ENCODE measurements at regions not wholly inside any gene's neighbourhood (a gene's known extent, or its start where the extent isn't known, plus 50 kb on each side); places are given as distances from the start of the nearest gene placed in this dataset.

DNA sequence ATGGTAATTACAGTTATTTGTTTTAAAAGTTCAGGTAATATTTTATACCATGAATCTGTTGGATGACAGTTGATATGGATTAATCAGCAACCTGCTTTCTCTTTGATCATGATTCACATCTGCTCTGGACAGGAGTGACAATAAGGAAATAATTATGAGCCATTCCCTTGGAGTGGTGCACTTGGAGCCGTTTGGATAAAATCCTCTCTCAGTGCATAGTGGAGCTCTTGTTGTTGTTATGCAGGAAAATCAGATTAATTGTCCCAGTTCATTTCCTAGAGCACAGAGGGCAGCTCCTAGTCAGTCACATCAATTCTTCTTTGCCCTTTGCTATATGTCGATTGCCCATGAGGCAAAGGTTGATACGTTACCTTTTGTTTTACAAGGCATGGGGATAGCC is 668.3 kb upstream of the NR3C2 start:
- Histone ChIP-seq H3K9me3 (ENCODE audit: insufficient read depth in 2 of 2, low read depth in 1 of 2, low read length in 1 of 2) (no peaks in the 10 kb centered on the region), H4K5ac (ENCODE audit: insufficient read length, low read depth, low read length) (no peak overlapping the region), H3K9ac (replicated peaks in 1 of 4; ENCODE audit: extremely low read depth in 1 of 4, low read depth in 3 of 4, low read length in 3 of 4) (no peak overlapping the region), H2BK15ac (ENCODE audit: low read length) (no peak overlapping the region), H3K4me2 (ENCODE audit: insufficient read depth in 1 of 2, low read depth in 2 of 2, low read length in 2 of 2) (no peak overlapping the region), H4K91ac (replicated peaks; ENCODE audit: insufficient read length, low read length) (no peak overlapping the region), H3K79me2 (ENCODE audit: control insufficient read depth in 1 of 2, insufficient read depth in 2 of 2, low read length in 2 of 2) (no peaks in the 10 kb centered on the region), H3K18ac (ENCODE audit: extremely low read depth, low read length) (no peak overlapping the region), H3K4me3 (ENCODE audit: extremely low read depth in 1 of 4, insufficient read depth in 2 of 4, low read depth in 3 of 4, low read length in 4 of 4) (no peak overlapping the region), H2BK12ac (ENCODE audit: low read depth, low read length) (no peak overlapping the region), H3K79me1 (ENCODE audit: low read depth, low read length) (no peaks in the 10 kb centered on the region), H3K14ac (ENCODE audit: insufficient read length) (no peak overlapping the region), H2AFZ (ENCODE audit: low read length) (peak overlapping the region; percentile 61; the same call in 1 of the 2 replicates), H2BK120ac (replicated peaks; ENCODE audit: low read depth, low read length) (no peak overlapping the region), H4K8ac (ENCODE audit: extremely low read depth, insufficient read depth, low read length) (no peak overlapping the region), H3K4ac (replicated peaks; ENCODE audit: insufficient read length, low read depth, low read length) (no peak overlapping the region), H3K56ac (replicated peaks; ENCODE audit: insufficient read length, low read depth, low read length) (no peak overlapping the region), H2AK5ac (ENCODE audit: low read depth, low read length) (no peak overlapping the region), H4K20me1 (replicated peaks in 1 of 2; ENCODE audit: control insufficient read depth in 1 of 2, insufficient read depth in 2 of 2, low read length in 2 of 2) (no peaks in the 10 kb centered on the region), H3K27me3 (replicated peaks in 1 of 4; ENCODE audit: control insufficient read depth in 3 of 4, extremely low read depth in 1 of 4, insufficient read depth in 3 of 4, low read length in 3 of 4) (no peaks in the 10 kb centered on the region), H2BK5ac (ENCODE audit: low read depth, low read length) (no peak overlapping the region), H2BK20ac (ENCODE audit: low read length) (no peak overlapping the region), H3K23ac (ENCODE audit: insufficient read length) (no peak overlapping the region), H3K27ac (ENCODE audit: low read depth, low read length) (no peak overlapping the region), H3K4me1 (replicated peaks in 1 of 4; ENCODE audit: control insufficient read depth in 3 of 4, insufficient read depth in 4 of 4, low read length in 3 of 4) (no peaks in the 10 kb centered on the region), H3K36me3 (ENCODE audit: control insufficient read depth in 2 of 4, insufficient read depth in 4 of 4, low read length in 3 of 4) (no peaks in the 10 kb centered on the region), H3K23me2 (ENCODE audit: low read depth, low read length) (no peaks in the 10 kb centered on the region)
- WGBS, 2 experiments (ENCODE audit: extremely low coverage in 1 of 2, insufficient coverage in 1 of 2, insufficient read length in 1 of 2, insufficient replicate concordance in 2 of 2, low coverage in 1 of 2, low lambda C conversion rate in 2 of 2, missing lambda C conversion rate in 1 of 2), result 95% methylated on average over 3 of the region's 3 CpGs; no CpG with 5 or more reads in 1 of the 2 experiments
- ChIA-PET CTCF (ENCODE audit: partially characterized antibody) (no interaction called here), POLR2A (ENCODE audit: partially characterized antibody) (no interaction called here)
- no peak for DNase-seq (ENCODE audit: low read depth in 1 of 2, low spot score in 2 of 2)
- FAIRE-seq, result no peak
- TF ChIP-seq SAP30 (IDR thresholded peaks at IDR 0.05; ENCODE audit: insufficient read depth, insufficient replicate concordance, low read length) (no peak), KDM5A (IDR thresholded peaks at IDR 0.05; ENCODE audit: low read length) (no peak), ATF3 (IDR thresholded peaks at IDR 0.05; ENCODE audit: insufficient read depth, low read depth, low read length) (no peak)
- TF ChIP-seq, protein P1, sequence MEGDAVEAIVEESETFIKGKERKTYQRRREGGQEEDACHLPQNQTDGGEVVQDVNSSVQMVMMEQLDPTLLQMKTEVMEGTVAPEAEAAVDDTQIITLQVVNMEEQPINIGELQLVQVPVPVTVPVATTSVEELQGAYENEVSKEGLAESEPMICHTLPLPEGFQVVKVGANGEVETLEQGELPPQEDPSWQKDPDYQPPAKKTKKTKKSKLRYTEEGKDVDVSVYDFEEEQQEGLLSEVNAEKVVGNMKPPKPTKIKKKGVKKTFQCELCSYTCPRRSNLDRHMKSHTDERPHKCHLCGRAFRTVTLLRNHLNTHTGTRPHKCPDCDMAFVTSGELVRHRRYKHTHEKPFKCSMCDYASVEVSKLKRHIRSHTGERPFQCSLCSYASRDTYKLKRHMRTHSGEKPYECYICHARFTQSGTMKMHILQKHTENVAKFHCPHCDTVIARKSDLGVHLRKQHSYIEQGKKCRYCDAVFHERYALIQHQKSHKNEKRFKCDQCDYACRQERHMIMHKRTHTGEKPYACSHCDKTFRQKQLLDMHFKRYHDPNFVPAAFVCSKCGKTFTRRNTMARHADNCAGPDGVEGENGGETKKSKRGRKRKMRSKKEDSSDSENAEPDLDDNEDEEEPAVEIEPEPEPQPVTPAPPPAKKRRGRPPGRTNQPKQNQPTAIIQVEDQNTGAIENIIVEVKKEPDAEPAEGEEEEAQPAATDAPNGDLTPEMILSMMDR (IDR thresholded peaks at IDR 0.05; ENCODE audit: control extremely low read depth in 1 of 3, insufficient read depth in 1 of 3, low read depth in 1 of 3, low read length in 3 of 3), result no peak

Measured in H1 (cell line).